HFF-Myc (cell line): ENCODE measurements at regions not wholly inside any gene's neighbourhood (a gene's known extent, or its start where the extent isn't known, plus 50 kb on each side); places are given as distances from the start of the nearest gene placed in this dataset.

Source experiments
- DNase-seq: peaks from one replicate; pipeline ENCODE4 v3.0.0-alpha.2; 2011; ENCODE audit warnings: low read depth; ENCODE audit errors: extremely low read depth
- H3K4me3 ChIP-seq: replicated peaks from 2 replicates; pipeline ENCODE4 v1.5.1; 2011; ENCODE audit warnings: low read depth, mild to moderate bottlenecking, control low read depth, low read length
- CTCF ChIP-seq: IDR thresholded peaks from 2 replicates; pipeline ENCODE4 v1.5.1; 2012; ENCODE audit warnings: mild to moderate bottlenecking, low read depth, low read length, control low read depth; ENCODE audit errors: missing control alignments

GRCh38 chr7:51521054-51521453 lies 204.4 kb upstream of the COBL start:
- no peak overlapping the region for H3K4me3 ChIP-seq
- no peak for DNase-seq
- no peak for TF ChIP-seq CTCF

- DNase-seq = no peak
- H3K4me3 ChIP-seq = no peak overlapping the region
- TF ChIP-seq CTCF = no peak
Observed at GRCh38 chr7:51518646-51519045, 202.0 kb upstream of the COBL start.

DNA sequence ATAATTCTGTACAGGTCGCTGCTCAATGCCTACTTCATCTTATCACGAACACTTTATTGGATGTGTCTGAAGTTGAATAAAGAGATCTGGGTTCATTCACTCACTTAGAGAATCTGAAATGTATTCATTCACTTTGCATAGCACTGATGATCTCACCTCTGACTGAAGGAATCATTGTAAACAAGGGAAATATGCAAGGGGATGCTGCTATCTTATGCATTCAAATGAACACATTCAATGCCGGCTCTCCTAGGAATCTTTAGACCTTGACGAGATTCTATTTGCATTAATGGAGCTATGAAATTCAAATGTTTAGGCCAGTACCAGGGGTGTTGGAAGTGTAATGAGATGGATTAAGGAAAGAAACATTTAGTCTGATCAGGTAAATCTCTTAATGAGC lies 200.6 kb upstream of the COBL start:
- TF ChIP-seq CTCF = no peak
- DNase-seq = no peak

DNA sequence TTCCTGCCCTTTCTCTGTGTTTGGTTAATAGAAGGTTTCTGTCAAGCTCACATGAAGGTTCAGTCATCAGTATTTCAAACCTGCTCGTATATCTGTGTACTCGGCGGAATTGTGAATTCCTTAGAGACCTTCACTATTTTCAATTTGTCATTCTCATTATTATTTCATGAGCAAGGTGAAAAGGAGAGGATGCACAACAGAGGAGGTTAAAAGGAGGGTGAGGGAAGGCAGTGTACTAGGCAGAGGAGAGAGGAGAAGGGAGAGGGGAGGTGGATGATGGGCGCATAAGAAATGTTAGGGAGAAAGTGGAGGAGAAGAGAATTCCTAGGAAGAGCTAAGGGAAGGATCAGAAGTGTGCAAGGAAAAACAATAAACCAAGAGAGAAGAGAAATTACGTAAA lies 185.0 kb upstream of the COBL start:
- DNase-seq = no peak
- no peak for TF ChIP-seq CTCF
- H3K4me3 ChIP-seq = no peak overlapping the region

More for the DNA sequence above, 200.6 kb upstream of the COBL start:
- H3K4me3 ChIP-seq = no peak overlapping the region

- DNase-seq = no peak
- TF ChIP-seq CTCF = no peak
Observed at GRCh38 chr7:51482976-51483375, 166.4 kb upstream of the COBL start.

GRCh38 chr7:51481421-51481820 lies 164.8 kb upstream of the COBL start:
- no peak for DNase-seq
- no peak for TF ChIP-seq CTCF
- no peak overlapping the region for H3K4me3 ChIP-seq

More at GRCh38 chr7:51482976-51483375, 166.4 kb upstream of the COBL start:
- no peak overlapping the region for H3K4me3 ChIP-seq

DNA sequence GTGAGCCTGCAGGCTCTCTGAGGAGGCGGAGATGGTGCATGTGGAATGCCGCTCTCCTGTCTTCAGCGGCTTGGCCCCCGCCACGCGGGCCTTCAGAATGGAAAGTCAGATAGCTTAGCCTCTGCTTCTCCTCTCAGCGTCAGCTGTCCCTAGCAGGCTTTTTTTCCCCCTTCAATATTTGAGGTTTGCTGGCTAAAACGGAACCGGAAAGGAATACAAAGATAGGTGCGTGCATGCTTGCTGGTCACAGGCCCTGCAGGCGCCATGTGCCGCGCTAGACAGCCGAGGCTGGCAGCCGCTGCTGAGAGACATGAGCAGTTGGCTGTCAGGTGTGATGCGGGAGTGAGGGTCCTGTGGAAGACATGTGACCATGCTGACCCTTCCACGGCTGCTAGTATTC lies 161.2 kb upstream of the COBL start:
- DNase-seq = no peak
- TF ChIP-seq CTCF = no peak
- H3K4me3 ChIP-seq = no peak overlapping the region
